ENCODE measurements at regions not wholly inside any gene's neighbourhood (a gene's known extent, or its start where the extent isn't known, plus 50 kb on each side); places are given as distances from the start of the nearest gene placed in this dataset.
"Not testable (repeated sequence)": the region's sequence is repeated elsewhere in the genome, so short reads cannot be mapped to it uniquely, and the experiment has no call there.

- DNase-seq = no peak
Measured at GRCh38 chr2:129819855-129820254, 159.6 kb upstream of the RAB6C start.

DNA sequence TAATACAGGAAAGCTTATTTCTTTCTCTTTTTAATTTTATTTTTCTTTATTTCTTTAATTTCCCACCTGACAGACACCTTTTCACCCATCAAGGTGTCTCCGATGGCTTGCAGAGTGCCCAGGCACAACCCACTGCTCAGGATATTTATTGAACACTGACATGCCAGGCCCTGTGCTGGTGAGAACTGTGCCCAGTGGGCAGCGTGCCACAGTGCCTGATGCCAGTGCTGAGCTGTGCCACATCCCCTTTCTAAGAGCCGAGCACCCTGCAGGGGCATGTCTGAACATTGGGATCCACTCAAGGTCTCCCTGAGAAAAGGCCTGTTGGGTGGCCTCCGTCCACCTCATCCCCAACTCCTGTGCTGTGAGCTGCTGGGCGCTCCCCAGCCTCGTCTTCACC is 158.6 kb upstream of the RAB6C start:
- no peak for DNase-seq

GRCh38 chr2:129821445-129821844 is 158.0 kb upstream of the RAB6C start:
- no peak for DNase-seq

GRCh38 chr2:129823044-129823443 is 156.4 kb upstream of the RAB6C start:
- no peak for DNase-seq

- DNase-seq = no peak
Measured at GRCh38 chr2:129827311-129828090, 152.0 kb upstream of the RAB6C start.

- no peak for DNase-seq
Measured at GRCh38 chr2:129828792-129829191, 150.7 kb upstream of the RAB6C start.

GRCh38 chr2:129829588-129829987 is 149.9 kb upstream of the RAB6C start:
- DNase-seq = no peak

DNA sequence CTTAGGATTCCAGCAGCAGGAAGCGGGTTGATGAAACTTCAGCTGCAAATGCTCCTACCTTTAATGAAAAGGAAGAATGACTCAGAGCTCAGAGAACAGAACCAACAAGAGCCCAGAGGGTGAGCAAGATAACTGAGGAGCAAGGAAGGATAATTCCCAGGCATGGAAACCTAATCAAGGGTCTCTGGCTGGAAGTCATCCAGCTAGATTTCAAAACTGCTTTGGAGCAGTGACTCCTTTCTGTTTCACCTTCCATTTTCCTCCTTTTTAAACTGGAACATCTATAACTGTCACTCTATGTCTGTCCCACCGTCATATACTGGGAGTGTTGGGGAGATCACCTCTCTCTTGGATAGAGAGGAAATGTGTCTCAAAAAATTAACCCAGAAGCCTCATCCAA is 148.4 kb upstream of the RAB6C start:
- no peak for DNase-seq

- DNase-seq = not testable (repeated sequence)
Measured at GRCh38 chr2:129833465-129833864, 146.0 kb upstream of the RAB6C start.

DNA sequence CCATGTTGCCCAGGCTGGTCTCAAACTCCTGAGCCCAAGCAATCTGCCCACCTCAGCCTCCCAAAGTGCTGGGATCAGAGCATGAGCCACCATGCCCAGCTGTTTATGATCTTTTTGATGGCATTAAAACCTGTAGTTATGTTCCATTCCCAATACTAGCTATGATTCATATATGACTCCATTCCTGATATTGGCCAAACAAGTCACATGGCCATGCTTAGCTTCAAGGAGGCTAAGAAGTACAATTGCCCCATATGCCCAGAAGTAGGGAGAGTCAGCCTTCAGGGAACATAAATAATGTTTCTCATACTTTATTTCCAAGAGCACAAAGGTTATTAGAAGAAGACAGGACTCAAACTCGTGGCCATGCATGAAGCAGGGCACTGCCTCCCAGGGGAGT is 132.4 kb upstream of the RAB6C start:
- DNase-seq = no peak

DNA sequence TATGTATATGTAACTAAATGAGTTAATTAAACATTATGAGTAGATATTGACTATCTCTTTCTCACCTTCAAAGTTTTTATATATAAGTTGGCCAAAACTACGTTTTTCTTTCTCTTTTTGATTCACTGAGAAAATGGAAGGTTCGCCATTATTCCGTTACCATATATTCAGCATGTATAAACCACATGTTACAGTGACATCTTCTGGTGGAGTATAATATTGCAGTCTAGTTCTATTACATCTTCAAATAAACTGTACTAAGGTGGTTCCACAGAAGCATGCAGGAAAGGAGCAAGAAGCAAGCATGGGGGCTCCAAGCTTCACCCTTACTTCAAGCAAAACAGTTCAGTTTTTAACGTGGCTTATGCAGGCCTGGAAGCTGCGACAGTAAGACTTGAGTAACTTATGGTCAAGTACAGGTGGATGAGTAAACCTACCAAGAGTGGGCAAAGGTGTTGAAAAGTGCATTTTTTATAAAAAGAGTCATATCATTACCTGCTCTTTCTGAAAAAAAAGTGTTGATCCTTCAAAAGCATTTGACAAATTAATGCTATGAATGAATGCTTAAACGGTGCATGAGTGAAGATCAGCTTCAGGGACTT is 129.8 kb upstream of the RAB6C start:
- DNase-seq = no peak

GRCh38 chr2:129857200-129857599 is 122.3 kb upstream of the RAB6C start:
- DNase-seq = no peak

DNA sequence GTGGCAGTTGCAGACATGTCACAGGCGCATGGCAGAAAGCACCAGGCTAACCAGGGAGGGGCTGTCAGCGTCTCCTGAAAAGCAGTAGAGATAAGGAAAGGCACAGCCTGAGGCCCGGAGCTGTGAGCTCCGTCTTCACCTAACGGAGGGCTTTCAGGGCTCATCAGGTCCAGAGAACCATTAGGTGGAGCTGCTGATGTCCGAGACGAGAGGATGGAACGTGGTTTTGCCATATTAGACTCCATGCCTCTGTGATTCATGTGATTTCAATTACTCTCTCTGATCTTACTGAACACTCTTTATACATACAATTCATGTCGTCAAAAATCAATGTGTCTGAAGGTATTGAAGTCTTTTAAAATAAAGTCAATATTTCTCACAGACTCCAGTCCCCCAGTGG is 120.3 kb upstream of the RAB6C start:
- no peak for DNase-seq

GRCh38 chr2:129860088-129860487 is 119.4 kb upstream of the RAB6C start:
- no peak for DNase-seq

GRCh38 chr2:129861666-129862288 is 117.7 kb upstream of the RAB6C start:
- DNase-seq = no peak

- no peak for DNase-seq
Measured at GRCh38 chr2:129862668-129863067, 116.8 kb upstream of the RAB6C start.

GRCh38 chr2:129863350-129863749 is 116.1 kb upstream of the RAB6C start:
- DNase-seq = no peak

DNA sequence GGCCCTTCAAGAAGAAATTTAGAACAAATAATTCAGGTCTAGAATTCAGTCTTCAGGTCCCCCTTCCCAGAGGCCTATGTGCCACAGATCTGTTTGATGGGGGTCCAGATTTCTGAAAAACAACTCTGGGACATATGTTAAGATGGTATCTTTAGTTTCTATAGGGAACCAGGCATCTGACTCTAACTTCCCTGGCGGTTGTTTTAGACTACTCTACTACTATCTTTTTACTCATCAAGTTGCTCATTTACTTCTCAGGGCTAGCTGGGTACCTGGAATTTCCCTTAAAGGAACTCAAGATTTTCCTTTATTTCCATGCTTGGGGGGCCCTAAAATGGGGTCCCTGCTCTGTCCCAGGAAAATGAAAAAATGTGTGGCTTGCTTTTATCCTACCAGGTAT is 114.7 kb upstream of the RAB6C start:
- DNase-seq = no peak

DNA sequence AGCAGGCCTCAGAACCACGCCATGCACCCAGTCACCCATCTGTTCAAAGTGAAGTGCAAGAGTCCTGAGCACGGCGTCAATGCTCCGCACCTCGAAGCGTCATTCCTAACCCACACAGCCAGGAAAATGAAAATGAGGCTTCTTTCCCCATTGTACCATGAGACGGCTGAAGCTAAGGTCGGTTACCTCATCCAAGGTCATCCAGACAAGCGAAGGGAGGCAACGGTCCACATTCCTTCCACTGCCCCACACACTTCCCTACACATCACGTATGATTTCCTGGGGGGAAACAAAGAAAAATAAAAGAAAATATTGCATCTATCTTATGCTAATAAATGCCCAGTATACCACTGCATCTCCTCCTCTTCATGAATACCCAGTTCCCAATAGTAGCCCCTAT is 113.5 kb upstream of the RAB6C start:
- no peak for DNase-seq

GRCh38 chr2:129866391-129866790 is 113.1 kb upstream of the RAB6C start:
- DNase-seq = no peak

- DNase-seq = no peak
Measured at GRCh38 chr2:129868151-129868550, 111.3 kb upstream of the RAB6C start.

DNA sequence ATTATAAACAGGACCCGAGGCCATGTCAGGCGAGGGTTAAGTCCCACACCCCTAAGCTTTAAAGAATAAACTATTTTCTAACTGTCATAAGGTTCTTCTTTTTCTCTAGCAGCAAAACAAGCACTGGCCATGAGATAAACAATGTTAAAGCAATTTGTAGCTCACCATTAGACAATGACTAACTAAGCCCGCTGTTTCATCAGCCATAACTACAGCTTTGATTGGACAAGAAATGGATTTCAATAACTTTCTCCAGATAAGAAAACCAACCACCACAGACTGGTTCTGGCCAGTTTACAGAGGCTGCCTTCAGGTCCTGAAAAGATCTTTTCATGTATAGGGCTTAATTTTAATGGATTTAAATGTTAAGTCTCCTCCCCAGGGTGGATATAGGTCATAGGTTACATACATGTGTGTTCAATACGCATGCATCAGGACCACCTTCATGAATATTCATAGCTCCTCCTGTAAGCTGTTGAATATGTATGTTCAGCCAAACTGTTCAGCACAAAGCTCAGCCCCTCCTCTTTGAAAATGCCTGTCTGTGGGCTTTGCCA is 108.7 kb upstream of the RAB6C start:
- DNase-seq = no peak

GRCh38 chr2:129872446-129872845 is 107.0 kb upstream of the RAB6C start:
- no peak for DNase-seq

DNA sequence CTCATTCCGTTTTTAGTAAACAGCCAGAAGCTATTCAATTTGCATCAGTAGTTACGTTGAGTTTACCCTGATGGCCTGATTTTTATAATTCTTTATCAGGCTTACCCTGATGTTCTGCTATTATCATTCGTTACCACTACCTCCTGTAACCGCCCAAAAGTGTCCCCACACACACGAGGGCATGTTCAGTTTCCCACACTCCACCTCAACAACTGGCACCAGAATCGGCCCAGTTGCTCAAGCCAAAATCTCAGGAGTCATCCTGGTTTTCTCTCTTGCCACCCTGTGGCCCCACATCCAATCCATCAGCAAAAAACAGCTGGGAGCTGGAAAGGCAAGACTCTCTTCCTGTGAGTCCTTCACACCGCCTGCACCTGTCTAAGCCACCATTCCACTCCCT is 102.9 kb upstream of the RAB6C start:
- DNase-seq = no peak

Measured in activated gamma-delta T cell (primary cell).